HUES64 (cell line): ENCODE measurements at regions not wholly inside any gene's neighbourhood (a gene's known extent, or its start where the extent isn't known, plus 50 kb on each side); places are given as distances from the start of the nearest gene placed in this dataset.
"Not testable (repeated sequence)": the region's sequence is repeated elsewhere in the genome, so short reads cannot be mapped to it uniquely, and the experiment has no call there.

Source experiments
- H3K27ac ChIP-seq: 2 replicates; pipeline ENCODE4 v1.7.0; 2013; ENCODE audit warnings: low read depth, low read length, inconsistent platforms
- H3K27me3 ChIP-seq: 2 replicates; pipeline ENCODE4 v1.6.1; 2013; ENCODE audit warnings: mild to moderate bottlenecking, low read length; ENCODE audit not compliant: insufficient read depth
- H3K36me3 ChIP-seq: 2 replicates; pipeline ENCODE4 v1.6.1; 2013; ENCODE audit warnings: mild to moderate bottlenecking, low read length; ENCODE audit not compliant: insufficient read depth
- H3K4me1 ChIP-seq: 2 replicates; pipeline ENCODE4 v1.6.1; 2013; ENCODE audit warnings: mild to moderate bottlenecking, low read length, moderate library complexity; ENCODE audit not compliant: insufficient read depth
- H3K4me3 ChIP-seq: 2 replicates; pipeline ENCODE4 v1.5.1; 2013; ENCODE audit warnings: mild to moderate bottlenecking, low read length, moderate library complexity
- H3K9ac ChIP-seq: 2 replicates; pipeline ENCODE4 v1.6.1; 2013; ENCODE audit warnings: mild to moderate bottlenecking, low read depth, low read length
- H3K9me3 ChIP-seq: 2 replicates; pipeline ENCODE4 v1.6.1; 2013; ENCODE audit warnings: low read depth, low read length; ENCODE audit not compliant: insufficient read depth
- WGBS: fragments of 150-250, 120-280 bp; methylation state at CpG from one replicate; pipeline ENCODE4 v1.1.7; 2013; ENCODE audit warnings: missing lambda C conversion rate; 5-methylcytosine and 5-hydroxymethylcytosine counted together

GRCh38 chr9:107779731-107780130 is 290.2 kb upstream of the KLF4 start:
- no peak overlapping the region for H3K9ac ChIP-seq
- peaks cover 4% of the 10 kb centered on the region; the same call in 1 of the 2 replicates for H3K4me1 ChIP-seq
- WGBS, result 92% methylated on average over 3 of the region's 3 CpGs

GRCh38 chr9:107778661-107779060 is 289.1 kb upstream of the KLF4 start:
- no peaks in the 10 kb centered on the region for H3K36me3 ChIP-seq
- no peak overlapping the region for H3K27ac ChIP-seq
- no peak overlapping the region for H3K4me3 ChIP-seq
- peaks cover 4% of the 10 kb centered on the region; the same call in 1 of the 2 replicates for H3K4me1 ChIP-seq
- no peaks in the 10 kb centered on the region for H3K27me3 ChIP-seq
- H3K9me3 ChIP-seq, result no peaks in the 10 kb centered on the region
- no peak overlapping the region for H3K9ac ChIP-seq
- 91% methylated on average over 1 of the region's 1 CpG for WGBS

More at GRCh38 chr9:107779731-107780130, 290.2 kb upstream of the KLF4 start:
- no peaks in the 10 kb centered on the region for H3K36me3 ChIP-seq
- H3K27me3 ChIP-seq, result no peaks in the 10 kb centered on the region
- no peaks in the 10 kb centered on the region for H3K9me3 ChIP-seq
- no peak overlapping the region for H3K27ac ChIP-seq
- H3K4me3 ChIP-seq, result no peak overlapping the region

GRCh38 chr9:107774099-107774498 is 284.5 kb upstream of the KLF4 start:
- not testable (repeated sequence) for H3K9me3 ChIP-seq, H3K27me3 ChIP-seq, H3K9ac ChIP-seq, H3K4me1 ChIP-seq, H3K27ac ChIP-seq, H3K4me3 ChIP-seq, H3K36me3 ChIP-seq
- 100% methylated on average over 2 of the region's 2 CpGs for WGBS

- H3K36me3 ChIP-seq, result no peaks in the 10 kb centered on the region
- no peaks in the 10 kb centered on the region for H3K9me3 ChIP-seq
- H3K27me3 ChIP-seq, result no peaks in the 10 kb centered on the region
- H3K4me3 ChIP-seq, result no peak overlapping the region
- no peak overlapping the region for H3K9ac ChIP-seq
- 96% methylated on average over 3 of the region's 3 CpGs for WGBS
- H3K27ac ChIP-seq, result no peak overlapping the region
- no peaks in the 10 kb centered on the region; the same call in 1 of the 2 replicates for H3K4me1 ChIP-seq
These were observed 283.4 kb upstream of the KLF4 start for GRCh38 chr9:107772988-107773387.

- Histone ChIP-seq H3K9me3 (no peaks in the 10 kb centered on the region), H3K27me3 (no peaks in the 10 kb centered on the region), H3K36me3 (no peaks in the 10 kb centered on the region), H3K4me1 (no peaks in the 10 kb centered on the region; the same call in 1 of the 2 replicates), H3K9ac (no peak overlapping the region), H3K27ac (no peak overlapping the region), H3K4me3 (no peak overlapping the region)
These were observed 281.1 kb upstream of the KLF4 start for GRCh38 chr9:107770716-107771115.

GRCh38 chr9:107768224-107768623 is 278.7 kb upstream of the KLF4 start:
- 75% methylated on average over 9 of the region's 9 CpGs for WGBS
- no peaks in the 10 kb centered on the region for H3K27me3 ChIP-seq
- H3K4me3 ChIP-seq, result no peak overlapping the region
- H3K9ac ChIP-seq, result no peak overlapping the region
- no peak overlapping the region for H3K27ac ChIP-seq
- no peaks in the 10 kb centered on the region for H3K9me3 ChIP-seq
- no peaks in the 10 kb centered on the region for H3K36me3 ChIP-seq
- H3K4me1 ChIP-seq, result no peaks in the 10 kb centered on the region; the same call in 1 of the 2 replicates

GRCh38 chr9:107767711-107768110 is 278.1 kb upstream of the KLF4 start:
- 94% methylated on average over 4 of the region's 4 CpGs for WGBS
- Histone ChIP-seq H3K27me3 (no peaks in the 10 kb centered on the region), H3K4me1 (no peaks in the 10 kb centered on the region; the same call in 1 of the 2 replicates)

GRCh38 chr9:107763469-107763868 is 273.9 kb upstream of the KLF4 start:
- WGBS, result 93% methylated on average over 2 of the region's 2 CpGs
- not testable (repeated sequence) for H3K27ac ChIP-seq, H3K9me3 ChIP-seq, H3K4me1 ChIP-seq, H3K36me3 ChIP-seq, H3K9ac ChIP-seq, H3K4me3 ChIP-seq, H3K27me3 ChIP-seq

More at GRCh38 chr9:107767711-107768110, 278.1 kb upstream of the KLF4 start:
- H3K4me3 ChIP-seq, result no peak overlapping the region
- no peak overlapping the region for H3K9ac ChIP-seq
- no peak overlapping the region for H3K27ac ChIP-seq
- no peaks in the 10 kb centered on the region for H3K36me3 ChIP-seq
- H3K9me3 ChIP-seq, result no peaks in the 10 kb centered on the region

- Histone ChIP-seq H3K4me1 (no peaks in the 10 kb centered on the region), H3K36me3 (no peaks in the 10 kb centered on the region), H3K27ac (no peak overlapping the region), H3K27me3 (no peaks in the 10 kb centered on the region), H3K9ac (no peak overlapping the region), H3K4me3 (no peak overlapping the region), H3K9me3 (no peaks in the 10 kb centered on the region)
- WGBS, result 97% methylated on average over 2 of the region's 2 CpGs
These were observed 271.7 kb upstream of the KLF4 start for GRCh38 chr9:107761307-107761706.

- Histone ChIP-seq H3K36me3 (no peaks in the 10 kb centered on the region), H3K27me3 (no peaks in the 10 kb centered on the region), H3K27ac (no peak overlapping the region), H3K9ac (no peak overlapping the region), H3K9me3 (no peaks in the 10 kb centered on the region), H3K4me1 (no peaks in the 10 kb centered on the region), H3K4me3 (no peak overlapping the region)
- 87% methylated on average over 12 of the region's 12 CpGs for WGBS
These were observed 271.1 kb upstream of the KLF4 start for GRCh38 chr9:107760469-107761242.

- 95% methylated on average over 5 of the region's 5 CpGs for WGBS
- H3K4me1 ChIP-seq, result no peaks in the 10 kb centered on the region
These were observed 270.2 kb upstream of the KLF4 start for GRCh38 chr9:107759823-107760166.

More at GRCh38 chr9:107759823-107760166, 270.2 kb upstream of the KLF4 start:
- H3K9ac ChIP-seq, result no peak overlapping the region
- H3K4me3 ChIP-seq, result no peak overlapping the region
- H3K9me3 ChIP-seq, result no peaks in the 10 kb centered on the region
- H3K36me3 ChIP-seq, result no peaks in the 10 kb centered on the region
- no peaks in the 10 kb centered on the region for H3K27me3 ChIP-seq
- no peak overlapping the region for H3K27ac ChIP-seq
